SK-N-SH (cell line): ENCODE measurements at regions not wholly inside any gene's neighbourhood (a gene's known extent, or its start where the extent isn't known, plus 50 kb on each side); places are given as distances from the start of the nearest gene placed in this dataset.

Experiments
- EP300 ChIP-seq, 2 experiments: IDR thresholded peaks; 2 replicates each; pipeline versions ENCODE4 v1.4.0 to v1.6.1; 2012; ENCODE audit warnings: borderline replicate concordance in 1 of 2, low read depth in 1 of 2, low read length in 1 of 2
- EZH2phosphoT487 ChIP-seq: fragments of 200-600 bp; sonication (generic); IDR thresholded peaks from 2 replicates; pipeline ENCODE4 v1.6.1; 2017; ENCODE audit warnings: low read depth, mixed run types, mild to moderate bottlenecking, antibody characterized with exemption, moderate library complexity, borderline replicate concordance
- GABPA ChIP-seq: IDR thresholded peaks from 2 replicates; pipeline ENCODE4 v1.4.0; 2012; ENCODE audit warnings: low read depth, mild to moderate bottlenecking
- NFIC ChIP-seq: IDR thresholded peaks from 2 replicates; pipeline ENCODE4 v1.4.0; 2012; ENCODE audit warnings: borderline replicate concordance
- NRF1 ChIP-seq: IDR thresholded peaks from 2 replicates; pipeline ENCODE4 v1.6.1; 2012; ENCODE audit warnings: low read depth, mild to moderate bottlenecking, low read length
- POLR2AphosphoS5 ChIP-seq: IDR thresholded peaks from 2 replicates; pipeline ENCODE4 v1.6.1; 2012; ENCODE audit warnings: low read depth, low read length
- TAF1 ChIP-seq: IDR thresholded peaks from 2 replicates; pipeline ENCODE4 v1.6.1; 2012; ENCODE audit warnings: low read depth, mild to moderate bottlenecking, low read length, moderate library complexity, borderline replicate concordance
- TF ChIP-seq, protein P1 (sequence below): fragments of 200-600 bp; sonication (generic); IDR thresholded peaks from 2 replicates; pipeline ENCODE4 v1.6.1; 2017; ENCODE audit warnings: antibody characterized with exemption, mild to moderate bottlenecking, moderate library complexity
- TF ChIP-seq, protein P2 (sequence below): IDR thresholded peaks from 2 replicates; pipeline ENCODE4; 2012
- TF ChIP-seq, protein P3 (sequence below): IDR thresholded peaks from 2 replicates; pipeline ENCODE4 v1.6.1; 2012; ENCODE audit warnings: mild to moderate bottlenecking, low read depth, low read length, moderate library complexity

DNA sequence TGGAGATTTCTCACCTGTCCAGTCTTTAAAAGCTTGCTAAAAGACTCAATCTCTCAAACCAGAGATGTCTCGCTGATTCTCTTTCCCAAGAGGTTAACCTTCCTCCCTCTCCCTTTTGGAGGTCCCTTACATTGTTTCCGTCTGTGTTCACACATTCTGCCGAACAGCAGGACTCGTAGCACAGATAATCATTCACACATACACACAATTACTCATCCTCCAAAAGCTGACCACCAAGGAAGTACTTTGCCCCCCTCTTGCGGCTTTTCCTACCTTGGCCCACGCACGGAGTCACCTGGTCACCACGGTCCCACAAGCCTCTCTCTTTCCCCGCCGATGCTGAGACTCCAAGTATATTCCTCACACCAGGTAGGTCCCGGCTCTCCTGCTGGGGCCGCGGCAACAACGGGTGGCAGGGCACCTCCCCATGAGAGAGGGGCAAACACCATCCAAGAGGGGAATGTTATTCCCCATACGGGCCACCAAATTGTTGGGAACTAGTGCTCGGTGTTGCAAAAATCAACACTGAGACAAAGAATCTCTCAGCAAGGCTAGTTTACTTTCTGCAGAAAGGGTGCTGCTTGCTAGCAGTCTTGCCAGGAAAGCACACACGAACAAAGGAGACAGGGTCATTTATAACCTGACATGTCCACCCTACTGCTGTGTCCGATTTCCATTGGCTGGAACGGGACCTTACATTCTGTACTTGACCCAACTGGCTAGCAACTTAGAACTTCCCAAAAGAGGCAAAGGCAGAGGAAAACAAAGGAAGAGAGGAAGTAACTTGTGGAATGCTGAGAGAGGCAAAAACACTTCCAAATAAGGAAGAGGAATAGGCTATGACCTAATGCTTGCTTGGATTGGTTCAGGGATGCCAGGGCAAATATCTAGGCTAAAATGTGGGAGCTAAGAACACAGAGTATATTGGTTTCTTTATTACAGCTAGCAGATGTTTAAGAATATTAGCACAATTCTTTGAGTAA, 102.1 kb upstream of the NECTIN3 start:
- no peak for TF ChIP-seq NFIC
- no peak for TF ChIP-seq GABPA
- TF ChIP-seq, protein P1, sequence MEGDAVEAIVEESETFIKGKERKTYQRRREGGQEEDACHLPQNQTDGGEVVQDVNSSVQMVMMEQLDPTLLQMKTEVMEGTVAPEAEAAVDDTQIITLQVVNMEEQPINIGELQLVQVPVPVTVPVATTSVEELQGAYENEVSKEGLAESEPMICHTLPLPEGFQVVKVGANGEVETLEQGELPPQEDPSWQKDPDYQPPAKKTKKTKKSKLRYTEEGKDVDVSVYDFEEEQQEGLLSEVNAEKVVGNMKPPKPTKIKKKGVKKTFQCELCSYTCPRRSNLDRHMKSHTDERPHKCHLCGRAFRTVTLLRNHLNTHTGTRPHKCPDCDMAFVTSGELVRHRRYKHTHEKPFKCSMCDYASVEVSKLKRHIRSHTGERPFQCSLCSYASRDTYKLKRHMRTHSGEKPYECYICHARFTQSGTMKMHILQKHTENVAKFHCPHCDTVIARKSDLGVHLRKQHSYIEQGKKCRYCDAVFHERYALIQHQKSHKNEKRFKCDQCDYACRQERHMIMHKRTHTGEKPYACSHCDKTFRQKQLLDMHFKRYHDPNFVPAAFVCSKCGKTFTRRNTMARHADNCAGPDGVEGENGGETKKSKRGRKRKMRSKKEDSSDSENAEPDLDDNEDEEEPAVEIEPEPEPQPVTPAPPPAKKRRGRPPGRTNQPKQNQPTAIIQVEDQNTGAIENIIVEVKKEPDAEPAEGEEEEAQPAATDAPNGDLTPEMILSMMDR = no peak
- no peak for TF ChIP-seq EZH2phosphoT487
- TF ChIP-seq POLR2AphosphoS5 = no peak
- TF ChIP-seq, protein P2, sequence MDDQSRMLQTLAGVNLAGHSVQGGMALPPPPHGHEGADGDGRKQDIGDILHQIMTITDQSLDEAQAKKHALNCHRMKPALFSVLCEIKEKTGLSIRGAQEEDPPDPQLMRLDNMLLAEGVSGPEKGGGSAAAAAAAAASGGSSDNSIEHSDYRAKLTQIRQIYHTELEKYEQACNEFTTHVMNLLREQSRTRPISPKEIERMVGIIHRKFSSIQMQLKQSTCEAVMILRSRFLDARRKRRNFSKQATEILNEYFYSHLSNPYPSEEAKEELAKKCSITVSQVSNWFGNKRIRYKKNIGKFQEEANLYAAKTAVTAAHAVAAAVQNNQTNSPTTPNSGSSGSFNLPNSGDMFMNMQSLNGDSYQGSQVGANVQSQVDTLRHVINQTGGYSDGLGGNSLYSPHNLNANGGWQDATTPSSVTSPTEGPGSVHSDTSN = no peak
- TF ChIP-seq EP300 (IDR thresholded peaks at IDR 0.05; ENCODE audit: borderline replicate concordance in 1 of 2, low read depth in 1 of 2, low read length in 1 of 2) = no peak
- no peak for TF ChIP-seq NRF1
- TF ChIP-seq TAF1 = no peak
- TF ChIP-seq, protein P3, sequence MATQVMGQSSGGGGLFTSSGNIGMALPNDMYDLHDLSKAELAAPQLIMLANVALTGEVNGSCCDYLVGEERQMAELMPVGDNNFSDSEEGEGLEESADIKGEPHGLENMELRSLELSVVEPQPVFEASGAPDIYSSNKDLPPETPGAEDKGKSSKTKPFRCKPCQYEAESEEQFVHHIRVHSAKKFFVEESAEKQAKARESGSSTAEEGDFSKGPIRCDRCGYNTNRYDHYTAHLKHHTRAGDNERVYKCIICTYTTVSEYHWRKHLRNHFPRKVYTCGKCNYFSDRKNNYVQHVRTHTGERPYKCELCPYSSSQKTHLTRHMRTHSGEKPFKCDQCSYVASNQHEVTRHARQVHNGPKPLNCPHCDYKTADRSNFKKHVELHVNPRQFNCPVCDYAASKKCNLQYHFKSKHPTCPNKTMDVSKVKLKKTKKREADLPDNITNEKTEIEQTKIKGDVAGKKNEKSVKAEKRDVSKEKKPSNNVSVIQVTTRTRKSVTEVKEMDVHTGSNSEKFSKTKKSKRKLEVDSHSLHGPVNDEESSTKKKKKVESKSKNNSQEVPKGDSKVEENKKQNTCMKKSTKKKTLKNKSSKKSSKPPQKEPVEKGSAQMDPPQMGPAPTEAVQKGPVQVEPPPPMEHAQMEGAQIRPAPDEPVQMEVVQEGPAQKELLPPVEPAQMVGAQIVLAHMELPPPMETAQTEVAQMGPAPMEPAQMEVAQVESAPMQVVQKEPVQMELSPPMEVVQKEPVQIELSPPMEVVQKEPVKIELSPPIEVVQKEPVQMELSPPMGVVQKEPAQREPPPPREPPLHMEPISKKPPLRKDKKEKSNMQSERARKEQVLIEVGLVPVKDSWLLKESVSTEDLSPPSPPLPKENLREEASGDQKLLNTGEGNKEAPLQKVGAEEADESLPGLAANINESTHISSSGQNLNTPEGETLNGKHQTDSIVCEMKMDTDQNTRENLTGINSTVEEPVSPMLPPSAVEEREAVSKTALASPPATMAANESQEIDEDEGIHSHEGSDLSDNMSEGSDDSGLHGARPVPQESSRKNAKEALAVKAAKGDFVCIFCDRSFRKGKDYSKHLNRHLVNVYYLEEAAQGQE = no peak
